ENCODE measurements at regions not wholly inside any gene's neighbourhood (a gene's known extent, or its start where the extent isn't known, plus 50 kb on each side); places are given as distances from the start of the nearest gene placed in this dataset.

DNA sequence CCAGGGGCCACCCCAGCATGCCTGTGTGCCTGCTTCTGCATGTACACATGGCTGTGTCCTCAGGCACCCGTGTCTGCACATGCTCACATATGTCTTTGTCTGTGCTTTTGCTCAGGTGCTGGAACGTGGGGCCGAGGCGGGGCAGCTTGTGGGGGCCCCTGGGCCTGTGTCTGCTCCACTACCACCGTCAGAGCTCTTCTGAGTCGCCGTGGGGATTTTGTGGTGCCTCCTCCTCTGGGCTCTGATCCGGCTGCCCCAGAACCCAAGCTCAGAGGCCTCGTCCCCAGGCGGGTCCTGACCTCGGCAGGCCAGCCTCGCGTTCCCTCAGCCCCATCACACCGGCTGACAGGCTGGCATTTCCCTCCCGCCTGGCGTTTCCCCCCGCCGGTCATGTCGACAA lies 104.6 kb upstream of the ACTRT2 start:
- TF ChIP-seq POLR2A (IDR thresholded peaks at IDR 0.05) = no peak
- TF ChIP-seq, protein P1, sequence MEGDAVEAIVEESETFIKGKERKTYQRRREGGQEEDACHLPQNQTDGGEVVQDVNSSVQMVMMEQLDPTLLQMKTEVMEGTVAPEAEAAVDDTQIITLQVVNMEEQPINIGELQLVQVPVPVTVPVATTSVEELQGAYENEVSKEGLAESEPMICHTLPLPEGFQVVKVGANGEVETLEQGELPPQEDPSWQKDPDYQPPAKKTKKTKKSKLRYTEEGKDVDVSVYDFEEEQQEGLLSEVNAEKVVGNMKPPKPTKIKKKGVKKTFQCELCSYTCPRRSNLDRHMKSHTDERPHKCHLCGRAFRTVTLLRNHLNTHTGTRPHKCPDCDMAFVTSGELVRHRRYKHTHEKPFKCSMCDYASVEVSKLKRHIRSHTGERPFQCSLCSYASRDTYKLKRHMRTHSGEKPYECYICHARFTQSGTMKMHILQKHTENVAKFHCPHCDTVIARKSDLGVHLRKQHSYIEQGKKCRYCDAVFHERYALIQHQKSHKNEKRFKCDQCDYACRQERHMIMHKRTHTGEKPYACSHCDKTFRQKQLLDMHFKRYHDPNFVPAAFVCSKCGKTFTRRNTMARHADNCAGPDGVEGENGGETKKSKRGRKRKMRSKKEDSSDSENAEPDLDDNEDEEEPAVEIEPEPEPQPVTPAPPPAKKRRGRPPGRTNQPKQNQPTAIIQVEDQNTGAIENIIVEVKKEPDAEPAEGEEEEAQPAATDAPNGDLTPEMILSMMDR (IDR thresholded peaks at IDR 0.05) = no peak

Measured in adrenal gland (tissue), 5 donors.